ENCODE measurements at regions not wholly inside any gene's neighbourhood (a gene's known extent, or its start where the extent isn't known, plus 50 kb on each side); places are given as distances from the start of the nearest gene placed in this dataset.
"Not testable (repeated sequence)": the region's sequence is repeated elsewhere in the genome, so short reads cannot be mapped to it uniquely, and the experiment has no call there.

DNA sequence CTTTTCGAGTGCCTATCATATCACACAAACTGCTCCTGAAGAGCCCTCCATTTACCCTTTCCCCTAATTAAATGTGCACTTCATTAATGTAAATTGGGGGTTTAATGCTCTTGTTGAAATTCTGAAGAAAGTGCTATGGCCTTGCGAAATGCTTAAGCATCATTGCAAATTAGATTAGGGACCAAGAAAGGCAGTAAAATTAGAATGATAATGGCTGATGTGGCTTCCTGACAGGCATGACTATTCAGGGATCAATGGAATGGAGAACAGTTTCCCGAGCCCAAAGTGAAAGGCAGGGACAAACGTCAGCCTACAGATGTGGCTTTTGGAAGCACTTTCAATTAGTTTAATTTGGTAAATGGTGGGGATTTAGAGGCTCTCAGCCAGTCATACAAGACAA lies 120.1 kb downstream of the NKX6-1 start:
- DNase-seq = no peak

DNA sequence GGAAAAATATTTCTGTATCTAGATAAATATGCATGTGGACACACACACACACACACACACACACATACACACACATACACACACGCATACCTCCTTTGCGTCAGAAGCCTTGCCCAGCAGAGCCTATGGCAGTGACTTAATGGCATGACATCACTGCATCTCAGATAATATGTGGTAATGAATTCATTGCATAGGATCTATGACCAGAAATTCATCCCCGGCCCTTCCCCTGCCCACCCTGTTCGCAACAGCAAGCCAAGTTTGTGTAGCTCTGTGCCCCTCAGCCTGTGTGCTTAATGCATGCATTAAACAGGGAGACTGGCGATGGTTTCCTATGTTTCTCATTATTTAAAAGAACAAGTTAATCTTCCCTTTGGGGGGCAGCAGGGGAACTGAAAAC lies 120.7 kb downstream of the NKX6-1 start:
- DNase-seq = no peak

DNA sequence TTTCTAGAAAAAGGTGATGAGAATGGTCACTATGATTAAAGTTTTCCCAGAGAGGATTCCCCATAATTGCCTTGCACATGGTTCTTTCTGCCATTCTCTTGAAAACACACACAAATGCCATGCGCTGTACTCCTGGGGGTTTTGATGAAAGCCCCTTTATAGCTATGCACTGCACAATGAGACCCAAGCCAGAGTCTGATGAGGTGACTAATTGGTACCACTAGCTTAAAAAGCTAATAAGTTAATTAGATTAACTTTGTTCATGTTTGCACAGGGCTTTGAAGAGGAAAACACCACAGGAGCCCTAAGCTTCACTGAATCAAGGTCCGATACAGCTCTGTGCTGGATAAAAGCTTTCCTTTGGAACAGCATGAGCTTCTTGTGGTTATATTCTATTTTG lies 132.2 kb downstream of the NKX6-1 start:
- no peak for DNase-seq

DNA sequence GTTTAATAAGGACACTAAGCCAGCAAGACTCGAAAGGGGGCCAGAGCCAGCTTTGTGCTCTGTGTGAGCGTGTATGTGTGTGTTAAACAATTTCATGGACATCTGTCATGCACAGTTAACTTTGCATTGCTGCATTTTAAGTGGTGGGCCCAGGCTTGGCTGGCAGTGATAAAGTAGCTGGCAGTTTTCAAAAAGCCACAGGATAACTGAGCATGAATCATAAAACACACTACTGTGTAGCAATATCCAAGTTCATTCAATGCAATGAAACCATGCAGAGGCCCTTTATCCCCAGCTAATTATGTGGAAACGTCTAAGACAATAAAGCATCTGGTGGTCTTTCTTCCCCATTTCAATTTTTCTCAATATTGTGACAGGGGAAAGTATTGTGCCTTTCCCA lies 132.9 kb downstream of the NKX6-1 start:
- DNase-seq = peak; percentile 21

DNA sequence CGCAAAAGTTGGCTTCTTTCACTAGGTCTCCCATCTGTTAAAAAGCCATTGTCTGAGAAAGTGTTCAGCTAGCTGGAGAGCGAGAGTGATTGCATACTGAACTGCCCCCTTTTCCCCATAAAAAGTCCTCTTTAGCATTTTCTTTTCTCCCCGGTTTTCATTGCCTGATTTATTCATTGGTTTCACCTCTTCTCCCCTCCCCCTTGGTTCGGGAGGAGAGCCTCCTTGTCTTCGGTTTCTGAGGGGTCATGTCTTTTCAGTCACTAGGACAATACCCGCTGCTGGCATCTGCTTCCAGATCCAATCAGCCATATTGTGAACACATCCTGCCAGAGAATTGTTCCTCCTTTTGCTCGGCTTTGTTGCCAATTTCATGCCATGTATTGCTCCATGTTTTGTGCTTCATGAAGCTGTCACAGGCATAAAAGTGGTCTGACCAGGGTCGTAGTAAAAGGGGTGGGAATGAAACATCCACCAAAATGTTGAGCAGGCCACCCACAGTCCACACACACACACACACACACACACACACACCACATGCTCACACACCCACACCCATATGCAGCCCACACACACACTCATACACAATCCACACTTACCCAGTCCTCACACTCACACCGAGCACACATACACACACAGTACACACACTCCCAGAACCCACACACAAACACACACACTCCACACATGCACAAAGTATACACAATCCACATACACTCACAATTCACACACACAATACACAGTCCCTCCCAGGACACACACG lies 136.0 kb downstream of the NKX6-1 start:
- DNase-seq = peak; percentile 4

DNA sequence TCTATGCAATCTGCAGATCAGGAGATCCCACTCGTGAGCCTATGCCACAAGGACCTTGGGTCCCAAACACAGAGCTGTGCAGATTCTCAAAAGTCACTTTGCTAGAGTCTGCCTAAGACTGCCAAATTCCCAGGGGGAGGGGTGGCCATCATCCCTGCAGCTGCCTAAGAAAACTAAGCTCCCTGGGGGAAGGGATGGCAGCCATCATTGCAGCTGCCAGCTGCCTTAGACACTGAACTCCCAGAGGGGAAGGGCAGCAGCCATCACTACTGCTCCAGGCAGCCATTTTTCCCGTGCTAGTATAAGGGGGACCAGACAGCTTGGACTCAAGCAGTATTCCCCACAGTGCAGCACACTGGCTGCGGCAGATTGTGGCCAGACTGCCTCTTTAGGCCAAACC lies 156.9 kb downstream of the NKX6-1 start:
- no peak for DNase-seq

DNA sequence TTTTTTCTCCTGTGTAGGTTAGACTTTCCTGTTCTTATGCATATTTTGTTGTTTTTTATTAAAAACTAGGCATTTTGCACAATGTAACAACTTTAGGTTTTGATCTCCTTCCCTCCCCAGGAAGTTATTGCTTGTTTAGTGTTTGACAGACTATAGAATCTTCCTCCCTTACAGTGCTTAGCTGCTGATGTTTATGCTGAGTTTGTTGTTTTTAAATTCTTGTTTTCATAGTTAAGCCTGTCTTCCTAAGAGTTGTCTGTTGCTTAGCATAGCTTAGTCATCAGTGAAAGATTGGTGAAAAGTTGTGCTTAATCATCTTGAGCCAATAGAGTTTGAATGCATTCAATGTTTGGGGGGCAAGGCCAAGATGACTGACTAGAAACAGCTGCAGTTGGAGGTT lies 157.5 kb downstream of the NKX6-1 start:
- no peak for DNase-seq

DNA sequence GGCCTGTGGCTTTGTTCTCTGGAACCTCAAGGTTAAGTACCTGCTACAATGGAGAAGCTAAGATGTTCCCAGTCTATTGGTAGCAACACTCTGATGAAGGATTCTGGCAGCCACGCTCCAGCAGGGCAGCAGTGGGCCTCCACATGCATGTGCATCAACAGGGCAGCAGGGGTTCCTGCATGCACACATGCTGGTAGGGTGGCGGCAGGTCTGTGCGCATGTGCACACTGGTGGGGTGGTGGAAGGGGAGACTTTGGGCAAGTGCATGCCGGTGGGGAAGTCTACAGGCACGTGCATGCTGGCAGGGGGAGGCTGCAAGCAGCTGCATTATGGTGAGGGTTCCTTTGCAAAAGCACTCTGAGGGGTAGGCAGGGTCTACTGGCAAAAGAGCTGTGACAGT lies 160.7 kb downstream of the NKX6-1 start:
- no peak for DNase-seq

DNA sequence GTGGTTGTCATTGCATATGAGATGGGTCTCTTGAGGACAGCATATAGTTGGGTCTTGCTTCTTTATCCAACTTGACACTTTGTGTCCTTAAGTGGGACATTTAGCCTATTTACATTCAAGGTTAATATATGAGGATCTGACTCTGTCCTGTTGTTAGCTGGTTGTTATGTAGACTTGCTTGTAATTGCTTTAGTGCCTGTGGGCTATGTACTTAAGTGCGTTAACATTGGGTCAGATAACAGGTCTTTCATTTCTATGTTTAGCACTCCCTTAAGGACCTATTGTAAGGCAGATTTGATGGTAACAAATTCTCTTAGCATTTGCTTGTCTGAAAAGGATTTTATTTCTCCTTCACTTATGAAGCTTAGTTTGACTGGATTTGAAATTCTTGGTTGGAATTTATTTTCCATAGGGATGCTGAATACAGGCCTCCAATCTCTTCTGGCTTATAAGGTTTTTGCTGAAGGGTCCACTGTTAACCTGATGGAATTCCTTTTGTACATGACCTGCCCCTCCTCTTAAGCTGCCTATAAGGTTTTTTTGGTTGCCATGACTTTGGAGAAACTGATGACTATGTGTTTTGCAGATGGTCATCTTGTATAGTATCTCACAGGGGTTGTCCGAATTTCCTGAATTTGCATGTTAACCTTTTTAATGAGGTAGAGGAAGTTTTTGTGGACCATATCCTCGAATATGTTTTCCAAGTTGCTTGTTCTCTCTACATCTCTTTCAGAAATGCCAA lies 162.0 kb downstream of the NKX6-1 start:
- DNase-seq = no peak

DNA sequence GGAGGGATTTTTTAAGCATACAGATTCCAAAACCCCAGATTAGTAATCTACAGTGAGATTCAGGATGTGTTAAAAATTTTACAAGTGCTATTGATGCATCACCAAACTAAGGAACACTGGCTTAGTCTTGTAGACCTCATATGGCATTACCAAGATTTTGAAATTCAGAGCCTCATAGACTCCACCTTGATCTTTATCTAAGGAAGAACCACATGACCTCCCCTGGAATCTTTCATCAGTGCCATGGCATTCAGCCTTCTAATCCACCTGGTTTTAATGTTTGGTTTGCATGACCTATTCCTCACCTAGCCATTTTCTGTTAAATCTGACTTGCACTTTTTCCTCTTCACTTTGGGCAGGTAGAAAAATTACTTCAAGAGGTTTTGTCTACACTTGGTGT lies 171.6 kb downstream of the NKX6-1 start:
- no peak for DNase-seq

DNA sequence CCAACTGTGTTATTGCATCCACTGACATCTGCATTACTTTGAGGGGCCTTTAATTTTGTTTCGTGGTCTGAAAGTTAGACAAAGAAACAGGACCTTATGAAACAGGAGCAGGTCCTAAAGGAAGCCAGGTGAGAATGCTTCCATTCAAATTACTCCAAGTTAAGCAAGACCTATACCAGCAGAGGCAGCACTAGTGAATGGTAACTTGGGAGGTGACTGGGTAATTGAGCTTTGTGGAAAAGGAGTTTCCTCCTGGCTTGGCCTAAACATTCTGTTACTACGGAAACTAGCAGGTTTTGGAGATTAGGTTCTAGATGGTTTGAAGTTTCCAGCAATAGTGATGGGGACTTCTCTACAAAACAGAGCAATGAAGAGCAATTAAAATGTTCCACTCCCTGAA lies 173.5 kb downstream of the NKX6-1 start:
- no peak for DNase-seq

DNA sequence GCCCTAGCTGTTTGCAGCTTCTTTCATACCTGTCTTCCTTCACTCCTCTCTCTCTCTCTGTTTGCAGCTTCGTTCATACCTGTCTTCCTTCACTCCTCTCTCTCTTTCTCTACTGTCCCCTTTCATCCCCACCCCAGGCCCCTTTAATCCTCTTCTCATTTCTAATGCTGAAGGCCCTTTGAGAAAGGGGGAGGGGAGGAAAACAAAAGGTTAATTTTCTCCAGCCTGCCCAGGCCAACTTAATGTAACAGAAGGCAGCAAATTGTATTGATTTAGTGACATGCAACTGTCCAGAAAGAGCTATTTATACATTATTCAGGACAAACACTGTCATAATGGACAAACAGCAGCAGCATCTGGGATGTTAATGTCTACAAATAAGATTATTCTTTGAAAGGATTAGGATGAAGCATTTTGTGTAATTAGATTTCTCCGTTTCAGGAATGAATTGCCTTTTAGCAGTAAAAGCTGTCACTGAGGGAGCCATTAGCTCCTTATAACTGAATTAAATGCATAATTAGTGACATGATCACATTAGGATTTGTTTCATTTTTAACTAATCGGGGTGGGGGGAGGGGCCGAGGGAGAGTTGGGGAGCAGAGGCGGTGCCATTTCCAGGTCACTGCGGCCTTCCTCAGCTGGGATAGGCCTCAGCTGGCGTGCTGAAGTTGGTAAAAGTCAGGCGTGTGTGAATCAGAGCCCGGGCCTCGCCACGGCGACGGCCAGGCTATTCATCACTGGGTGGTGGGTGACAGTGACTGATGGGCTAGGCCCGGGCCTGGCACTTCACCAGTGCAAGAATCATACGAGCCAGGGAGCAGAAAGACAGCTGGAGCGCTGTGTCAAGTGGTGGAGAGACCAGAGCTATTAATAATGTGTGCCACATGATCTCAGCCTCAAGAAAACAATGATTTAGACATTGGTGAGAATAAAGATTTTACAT lies 174.5 kb downstream of the NKX6-1 start:
- no peak for DNase-seq

DNA sequence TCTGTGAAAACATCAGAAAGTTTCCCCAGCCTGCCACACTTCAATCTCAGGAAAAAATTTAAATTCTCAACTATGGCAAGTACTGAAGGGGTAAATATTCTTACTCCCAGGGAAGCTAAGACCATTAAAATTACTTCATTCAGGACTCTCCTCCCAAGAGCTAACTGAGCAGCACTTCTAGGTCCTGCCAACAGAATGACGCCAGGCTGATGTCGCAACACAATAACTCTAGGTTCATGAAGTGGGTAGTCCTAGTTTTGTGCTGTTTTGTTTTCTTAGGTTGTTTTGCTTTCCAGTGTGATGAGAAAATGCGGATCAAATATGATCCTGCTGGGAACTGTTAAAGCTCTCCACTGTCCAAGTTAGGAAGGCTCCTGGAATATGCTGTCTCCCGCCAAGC lies 180.0 kb downstream of the NKX6-1 start:
- DNase-seq = no peak

DNA sequence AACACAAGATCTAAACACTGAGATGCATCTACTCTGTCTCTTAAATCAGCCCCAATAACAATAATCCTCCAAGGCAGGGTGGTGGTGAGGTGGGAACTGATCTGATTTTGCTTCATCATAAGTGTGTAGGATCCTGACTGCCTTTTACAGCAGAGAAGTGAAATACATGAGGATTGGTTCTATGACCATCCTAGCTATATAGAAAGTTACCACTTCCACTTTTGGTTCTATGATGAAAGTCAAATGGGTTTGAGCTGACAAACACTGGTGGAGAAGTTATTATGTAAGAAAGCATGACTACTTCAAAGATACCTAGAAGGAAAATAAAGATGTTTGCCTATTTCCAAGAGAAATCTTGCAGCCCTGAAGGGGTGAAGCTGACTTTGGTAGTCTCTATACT lies 181.6 kb downstream of the NKX6-1 start:
- DNase-seq = no peak

DNA sequence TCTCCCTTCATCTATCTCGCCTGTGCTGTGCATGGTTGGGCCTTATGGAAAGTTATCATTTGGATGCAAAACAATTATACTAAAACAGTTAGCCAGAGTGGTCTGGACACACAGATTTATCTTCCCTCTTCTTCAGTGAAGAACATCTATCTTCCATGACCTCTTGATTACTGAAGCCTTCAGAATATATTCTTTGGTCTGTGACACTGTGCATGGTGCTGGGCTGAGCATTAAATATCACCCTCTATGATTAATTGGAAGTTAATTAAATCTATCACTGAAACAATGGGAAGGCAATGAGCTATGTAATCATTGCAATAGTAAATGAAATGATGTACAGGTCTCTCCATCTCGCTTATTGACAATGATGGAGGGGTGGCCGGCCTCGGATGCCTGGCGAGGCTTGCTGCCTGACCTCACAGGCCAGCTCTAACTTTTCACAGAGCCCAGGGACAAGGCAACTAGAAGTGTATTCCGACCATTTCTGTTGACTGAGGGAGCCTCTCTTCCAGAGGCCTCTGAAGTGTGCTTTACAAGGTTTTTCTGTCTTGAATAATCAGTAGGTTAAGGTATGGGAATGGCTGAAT lies 186.6 kb downstream of the NKX6-1 start:
- DNase-seq = no peak

DNA sequence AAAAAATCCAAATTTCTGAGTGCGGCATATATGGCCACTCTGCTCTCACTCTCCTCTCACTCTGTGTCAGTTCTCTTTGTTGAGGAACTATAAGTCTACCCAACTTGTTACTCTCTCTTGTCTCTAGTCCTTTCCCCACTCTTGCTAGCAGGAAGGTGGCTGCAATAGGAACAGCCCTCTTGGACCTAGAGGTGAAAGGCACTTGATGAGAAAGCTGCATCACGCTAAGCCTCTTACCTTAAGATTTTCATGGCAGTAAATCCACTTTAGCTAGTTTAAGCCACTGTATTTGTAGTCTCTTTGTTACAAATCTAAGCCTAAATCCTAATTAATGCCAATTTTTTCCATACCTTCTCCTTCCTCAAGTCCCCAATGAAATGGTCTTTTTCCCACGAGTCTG lies 189.9 kb downstream of the NKX6-1 start:
- no peak for DNase-seq

DNA sequence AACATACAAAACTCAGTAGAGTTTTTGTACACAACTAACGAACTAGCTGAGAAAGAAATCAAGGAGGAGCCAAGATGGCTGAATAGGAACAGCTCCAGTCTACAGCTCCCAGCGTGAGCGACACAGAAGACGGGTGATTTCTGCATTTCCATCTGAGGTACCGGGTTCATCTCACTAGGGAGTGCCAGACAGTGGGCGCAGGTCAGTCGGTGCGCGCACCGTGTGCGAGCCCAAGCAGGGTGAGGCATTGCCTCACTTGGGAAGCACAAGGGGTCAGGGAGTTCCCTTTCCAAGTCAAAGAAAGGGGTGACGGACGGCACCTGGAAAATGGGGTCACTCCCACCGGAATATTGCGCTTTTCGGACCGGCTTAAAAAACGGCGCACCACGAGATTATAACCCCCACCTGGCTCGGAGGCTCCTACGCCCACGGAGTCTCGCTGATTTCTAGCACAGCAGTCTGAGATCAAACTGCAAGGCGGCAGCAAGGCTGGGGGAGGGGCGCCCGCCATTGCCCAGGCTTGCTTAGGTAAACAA lies 200.3 kb downstream of the NKX6-1 start:
- DNase-seq = not testable (repeated sequence)

DNA sequence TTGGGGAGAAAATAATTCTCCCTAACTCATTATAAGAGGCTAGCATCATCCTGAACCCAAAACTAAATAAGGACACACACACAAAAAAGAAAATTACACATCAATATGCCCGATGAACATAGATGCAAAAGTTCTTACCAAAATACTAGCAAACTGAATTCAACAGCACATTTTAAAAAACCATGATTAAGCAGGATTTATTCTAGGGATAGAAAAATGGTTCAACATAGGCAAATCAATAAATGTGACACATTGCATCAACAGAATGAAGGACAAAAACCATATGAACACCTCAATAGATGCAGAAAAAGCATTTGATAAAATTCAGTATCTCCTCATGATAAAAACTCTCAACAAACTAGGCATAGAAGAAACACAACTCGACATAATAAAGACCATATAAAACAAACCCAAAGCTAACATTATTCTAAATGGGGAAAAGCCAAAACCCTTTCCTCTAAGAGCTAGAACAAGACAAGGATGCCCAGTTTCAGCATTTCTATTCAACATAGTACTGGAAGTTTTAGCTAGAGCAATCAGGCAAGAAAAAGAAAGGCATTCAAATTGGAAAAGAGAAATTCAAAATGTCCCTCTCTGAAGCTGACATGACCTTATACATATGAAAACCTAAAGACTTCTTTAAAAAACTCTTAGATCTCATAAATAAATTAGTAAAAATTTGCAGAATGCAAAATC lies 200.9 kb downstream of the NKX6-1 start:
- no peak for DNase-seq

DNA sequence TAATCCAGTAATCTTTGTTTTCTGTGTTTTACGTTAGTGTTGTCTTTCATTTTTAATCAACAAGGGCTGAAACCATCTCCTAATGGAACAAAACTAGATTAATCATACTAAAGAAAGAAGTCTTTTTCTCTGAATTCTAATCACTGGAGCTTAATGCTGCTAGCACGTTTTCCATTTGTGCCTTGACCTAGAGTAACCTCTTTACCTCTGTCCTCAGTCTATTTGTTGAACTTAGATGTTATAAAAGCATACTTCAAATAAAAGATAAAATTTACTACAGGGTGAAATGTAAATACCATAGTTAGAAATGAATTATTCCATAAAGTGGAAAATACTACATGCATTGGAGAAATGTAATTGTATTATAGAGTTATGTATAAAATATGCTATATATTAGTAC lies 207.1 kb downstream of the NKX6-1 start:
- no peak for DNase-seq

DNA sequence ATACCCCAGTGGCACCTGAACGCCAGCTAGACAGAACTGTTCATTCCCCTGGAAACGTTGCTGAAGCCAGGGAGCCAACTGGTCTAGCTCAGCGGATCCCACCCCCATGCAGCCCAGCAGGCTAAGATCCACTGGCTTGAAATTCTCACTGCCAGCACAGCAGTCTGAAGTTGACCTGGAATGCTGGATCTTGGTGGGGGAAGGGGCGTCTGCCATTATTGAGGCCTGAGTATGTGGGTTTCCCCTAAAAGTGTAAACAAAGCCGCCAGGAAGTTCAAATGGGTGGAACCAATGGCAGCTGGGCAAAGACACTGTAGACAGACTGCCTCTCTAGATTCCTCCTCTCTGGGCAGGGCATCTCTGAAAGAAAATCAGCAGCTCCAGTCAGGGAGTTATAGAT lies 213.0 kb downstream of the NKX6-1 start:
- no peak for DNase-seq

DNA sequence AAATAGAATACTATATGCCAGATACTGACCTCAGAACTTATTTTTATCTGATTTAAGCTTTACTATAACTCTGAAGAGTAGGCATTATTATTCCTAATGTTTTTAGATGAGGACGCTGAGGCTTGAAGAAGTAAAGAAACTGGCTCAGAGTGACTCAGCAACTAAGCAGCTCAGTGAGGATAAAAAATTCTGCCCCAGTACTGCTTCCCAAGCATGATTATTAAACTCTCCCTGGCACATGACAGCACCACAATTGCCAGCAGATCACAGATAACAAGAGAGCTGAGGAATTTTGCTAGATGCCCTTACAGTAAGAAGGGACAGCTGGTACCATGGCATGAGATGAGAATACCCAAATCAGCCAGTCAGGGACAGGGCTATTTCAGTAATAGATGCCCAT lies 219.4 kb downstream of the NKX6-1 start:
- DNase-seq = no peak

DNA sequence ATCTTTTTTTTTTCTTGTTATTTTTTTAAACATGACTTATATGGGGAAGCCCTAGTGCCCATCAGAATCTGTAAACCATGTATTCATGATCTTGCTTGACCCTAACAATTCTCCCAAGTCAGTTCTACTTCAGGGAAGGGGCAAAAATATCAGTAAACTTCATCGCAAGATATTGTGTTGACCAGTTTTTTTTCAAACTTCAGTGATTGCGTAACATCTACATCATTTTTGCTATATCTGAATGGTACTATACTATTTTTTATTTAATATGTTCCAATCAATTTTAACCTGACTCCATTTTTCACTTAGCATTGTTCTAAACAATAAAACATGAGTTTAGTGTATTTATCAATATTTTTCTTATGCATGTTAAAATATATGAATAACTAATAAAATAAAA lies 221.2 kb downstream of the NKX6-1 start:
- DNase-seq = no peak
